ENCODE measurements at regions not wholly inside any gene's neighbourhood (a gene's known extent, or its start where the extent isn't known, plus 50 kb on each side); places are given as distances from the start of the nearest gene placed in this dataset.

DNA sequence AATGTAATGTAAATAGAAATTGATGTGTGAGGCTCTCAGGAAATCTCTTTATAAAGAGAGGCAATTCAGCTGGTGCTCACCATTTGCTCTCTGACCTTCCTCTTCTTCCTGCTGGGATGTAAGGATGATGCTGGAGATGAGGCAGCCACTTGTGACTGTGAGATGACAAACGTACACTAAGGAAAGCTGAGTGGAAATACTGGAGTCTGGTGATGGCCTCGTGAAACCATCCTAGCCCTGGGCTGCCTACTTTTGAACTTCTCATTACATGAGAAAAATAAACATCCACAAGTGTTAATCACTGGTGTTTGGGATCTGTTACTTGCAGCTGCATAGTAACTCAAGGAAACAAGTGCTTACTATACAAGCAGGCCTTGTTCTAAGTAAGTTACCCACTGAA lies 114.9 kb upstream of the NHSL1 start:
- no peak overlapping the region for H3K4me3 ChIP-seq (ENCODE audit: low read depth in 1 of 2, low read length in 2 of 2)
- no peaks in the 10 kb centered on the region for H3K9me3 ChIP-seq (ENCODE audit: insufficient read depth, low read length, severe bottlenecking)
- H2AFZ ChIP-seq (ENCODE audit: low read depth, low read length): no peak overlapping the region
- H3K9ac ChIP-seq (ENCODE audit: low read depth, low read length): no peak overlapping the region
- no peak for ATAC-seq (ENCODE audit: insufficient read depth, low read depth)
- no peaks in the 10 kb centered on the region for H4K20me1 ChIP-seq (ENCODE audit: insufficient read depth, low read length)
- H3K79me2 ChIP-seq (ENCODE audit: insufficient read depth, low read length): no peaks in the 10 kb centered on the region
- H3K27ac ChIP-seq (ENCODE audit: low read length): no peak overlapping the region
- no peaks in the 10 kb centered on the region for H3K36me3 ChIP-seq (ENCODE audit: insufficient read depth, low read length)
- no peak overlapping the region for H3K4me2 ChIP-seq (ENCODE audit: insufficient read depth, low read length)
- DNase-seq: no peak
- no peak for TF ChIP-seq EZH2 (IDR thresholded peaks at IDR 0.05; ENCODE audit: borderline replicate concordance, low read depth, low read length, severe bottlenecking)
- no peak for TF ChIP-seq CTCF (IDR thresholded peaks at IDR 0.05; ENCODE audit: borderline replicate concordance, extremely low read depth, low read length, poor library complexity, severe bottlenecking)
- H3K4me1 ChIP-seq (ENCODE audit: insufficient read depth, low read length): no peaks in the 10 kb centered on the region
- peaks cover 11% of the 10 kb centered on the region for H3K27me3 ChIP-seq (ENCODE audit: insufficient read depth, low read length, poor library complexity)

DNA sequence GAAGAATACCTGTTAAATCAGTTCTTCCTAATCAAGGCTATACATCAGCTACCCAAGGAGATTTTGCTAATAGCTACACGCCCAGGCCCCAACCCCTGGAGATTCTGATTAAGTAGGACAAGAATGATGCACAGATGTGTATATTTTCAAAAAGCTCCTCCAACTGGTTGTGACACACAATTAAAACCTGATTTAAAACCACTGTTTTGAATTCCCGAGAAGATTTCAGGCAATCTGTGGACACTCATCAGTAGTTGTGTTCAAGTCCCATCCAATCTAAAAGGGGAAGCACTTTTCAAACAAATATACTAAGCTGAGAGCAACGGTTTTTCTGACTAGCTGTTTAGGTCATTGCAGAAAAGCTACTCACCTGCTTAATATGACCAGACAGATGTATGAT lies 118.9 kb upstream of the NHSL1 start:
- no peak overlapping the region for H3K27ac ChIP-seq (ENCODE audit: low read length)
- no peak for DNase-seq
- H3K79me2 ChIP-seq (ENCODE audit: insufficient read depth, low read length): no peaks in the 10 kb centered on the region
- H3K4me1 ChIP-seq (ENCODE audit: insufficient read depth, low read length): no peaks in the 10 kb centered on the region
- H3K36me3 ChIP-seq (ENCODE audit: insufficient read depth, low read length): no peaks in the 10 kb centered on the region
- H3K9ac ChIP-seq (ENCODE audit: low read depth, low read length): no peak overlapping the region
- TF ChIP-seq CTCF (IDR thresholded peaks at IDR 0.05; ENCODE audit: borderline replicate concordance, extremely low read depth, low read length, poor library complexity, severe bottlenecking): no peak
- no peak for TF ChIP-seq EZH2 (IDR thresholded peaks at IDR 0.05; ENCODE audit: borderline replicate concordance, low read depth, low read length, severe bottlenecking)
- H2AFZ ChIP-seq (ENCODE audit: low read depth, low read length): no peak overlapping the region
- no peaks in the 10 kb centered on the region for H3K9me3 ChIP-seq (ENCODE audit: insufficient read depth, low read length, severe bottlenecking)
- H3K4me3 ChIP-seq (ENCODE audit: low read depth in 1 of 2, low read length in 2 of 2): no peak overlapping the region
- H3K4me2 ChIP-seq (ENCODE audit: insufficient read depth, low read length): no peak overlapping the region
- no peaks in the 10 kb centered on the region for H4K20me1 ChIP-seq (ENCODE audit: insufficient read depth, low read length)
- peaks cover 11% of the 10 kb centered on the region for H3K27me3 ChIP-seq (ENCODE audit: insufficient read depth, low read length, poor library complexity)
- ATAC-seq (ENCODE audit: insufficient read depth, low read depth): no peak

- DNase-seq: no peak
- no peaks in the 10 kb centered on the region for H3K4me1 ChIP-seq (ENCODE audit: insufficient read depth, low read length)
- no peaks in the 10 kb centered on the region for H3K9me3 ChIP-seq (ENCODE audit: insufficient read depth, low read length, severe bottlenecking)
- no peak overlapping the region for H3K4me2 ChIP-seq (ENCODE audit: insufficient read depth, low read length)
- no peak overlapping the region for H2AFZ ChIP-seq (ENCODE audit: low read depth, low read length)
- no peak overlapping the region for H3K9ac ChIP-seq (ENCODE audit: low read depth, low read length)
- H3K36me3 ChIP-seq (ENCODE audit: insufficient read depth, low read length): no peaks in the 10 kb centered on the region
- no peak overlapping the region for H3K4me3 ChIP-seq (ENCODE audit: low read depth in 1 of 2, low read length in 2 of 2)
- no peaks in the 10 kb centered on the region for H4K20me1 ChIP-seq (ENCODE audit: insufficient read depth, low read length)
- peaks cover 11% of the 10 kb centered on the region for H3K27me3 ChIP-seq (ENCODE audit: insufficient read depth, low read length, poor library complexity)
- ATAC-seq (ENCODE audit: insufficient read depth, low read depth): no peak
- H3K27ac ChIP-seq (ENCODE audit: low read length): no peak overlapping the region
- no peaks in the 10 kb centered on the region for H3K79me2 ChIP-seq (ENCODE audit: insufficient read depth, low read length)
- TF ChIP-seq EZH2 (IDR thresholded peaks at IDR 0.05; ENCODE audit: borderline replicate concordance, low read depth, low read length, severe bottlenecking) (no peak), CTCF (IDR thresholded peaks at IDR 0.05; ENCODE audit: borderline replicate concordance, extremely low read depth, low read length, poor library complexity, severe bottlenecking) (no peak)
These were observed 121.3 kb upstream of the NHSL1 start for GRCh38 chr6:138620630-138621029.

GRCh38 chr6:138622967-138623366 lies 123.7 kb upstream of the NHSL1 start:
- no peak overlapping the region for H2AFZ ChIP-seq (ENCODE audit: low read depth, low read length)
- no peaks in the 10 kb centered on the region for H4K20me1 ChIP-seq (ENCODE audit: insufficient read depth, low read length)
- no peak overlapping the region for H3K27ac ChIP-seq (ENCODE audit: low read length)
- H3K36me3 ChIP-seq (ENCODE audit: insufficient read depth, low read length): no peaks in the 10 kb centered on the region
- H3K9ac ChIP-seq (ENCODE audit: low read depth, low read length): no peak overlapping the region
- H3K79me2 ChIP-seq (ENCODE audit: insufficient read depth, low read length): no peaks in the 10 kb centered on the region
- H3K4me2 ChIP-seq (ENCODE audit: insufficient read depth, low read length): no peak overlapping the region
- no peaks in the 10 kb centered on the region for H3K4me1 ChIP-seq (ENCODE audit: insufficient read depth, low read length)
- no peak for TF ChIP-seq CTCF (IDR thresholded peaks at IDR 0.05; ENCODE audit: borderline replicate concordance, extremely low read depth, low read length, poor library complexity, severe bottlenecking)
- TF ChIP-seq EZH2 (IDR thresholded peaks at IDR 0.05; ENCODE audit: borderline replicate concordance, low read depth, low read length, severe bottlenecking): no peak
- H3K9me3 ChIP-seq (ENCODE audit: insufficient read depth, low read length, severe bottlenecking): no peaks in the 10 kb centered on the region
- no peak overlapping the region for H3K4me3 ChIP-seq (ENCODE audit: low read depth in 1 of 2, low read length in 2 of 2)
- ATAC-seq (ENCODE audit: insufficient read depth, low read depth) (no peak), DNase-seq (no peak)
- peaks cover under 1% of the 10 kb centered on the region for H3K27me3 ChIP-seq (ENCODE audit: insufficient read depth, low read length, poor library complexity)

All from DND-41 (cell line).